Lower leg skin (tissue), 4 donors: ENCODE measurements at regions not wholly inside any gene's neighbourhood (a gene's known extent, or its start where the extent isn't known, plus 50 kb on each side); places are given as distances from the start of the nearest gene placed in this dataset.

Experiments
- DNase-seq, 2 donors: peaks; one replicate each; pipeline ENCODE4 v3.0.0-alpha.2; 2019; ENCODE audit warnings: low spot score in 2 of 2
- H3K4me3 ChIP-seq: fragments of 200-600 bp; sonication (generic); 2 replicates; pipeline ENCODE4 v1.5.1; 2017; ENCODE audit warnings: mild to moderate bottlenecking, low read depth; ENCODE audit not compliant: poor library complexity, severe bottlenecking
- POLR2A ChIP-seq, 2 donors: fragments of 450-650 bp; IDR thresholded peaks; one replicate each; pipeline ENCODE4 v1.6.1; 2016 to 2017; ENCODE audit warnings: antibody characterized with exemption in 2 of 2, mild to moderate bottlenecking in 1 of 2, moderate library complexity in 1 of 2
- WGBS, 2 donors: methylation state at CpG; one replicate each; pipeline ENCODE4 v1.1.5; 2018; 5-methylcytosine and 5-hydroxymethylcytosine counted together
- intact Hi-C: fragments of 100-400 bp; cut with DNase I; formaldehyde crosslinking; loops from one replicate; pipeline ENCODE4 v1.15.0; 2023; ENCODE audit warnings: low total_unique reads
- TF ChIP-seq, protein P1 (sequence below), 3 donors: fragments of 450-650 bp; IDR thresholded peaks; one replicate each; pipeline ENCODE4 v1.5.1; 2016; ENCODE audit warnings: antibody characterized with exemption in 3 of 3, mild to moderate bottlenecking in 3 of 3, moderate library complexity in 2 of 3

- intact Hi-C loops, result no loop called here
- no peak for TF ChIP-seq POLR2A (IDR thresholded peaks at IDR 0.05)
- TF ChIP-seq, protein P1, sequence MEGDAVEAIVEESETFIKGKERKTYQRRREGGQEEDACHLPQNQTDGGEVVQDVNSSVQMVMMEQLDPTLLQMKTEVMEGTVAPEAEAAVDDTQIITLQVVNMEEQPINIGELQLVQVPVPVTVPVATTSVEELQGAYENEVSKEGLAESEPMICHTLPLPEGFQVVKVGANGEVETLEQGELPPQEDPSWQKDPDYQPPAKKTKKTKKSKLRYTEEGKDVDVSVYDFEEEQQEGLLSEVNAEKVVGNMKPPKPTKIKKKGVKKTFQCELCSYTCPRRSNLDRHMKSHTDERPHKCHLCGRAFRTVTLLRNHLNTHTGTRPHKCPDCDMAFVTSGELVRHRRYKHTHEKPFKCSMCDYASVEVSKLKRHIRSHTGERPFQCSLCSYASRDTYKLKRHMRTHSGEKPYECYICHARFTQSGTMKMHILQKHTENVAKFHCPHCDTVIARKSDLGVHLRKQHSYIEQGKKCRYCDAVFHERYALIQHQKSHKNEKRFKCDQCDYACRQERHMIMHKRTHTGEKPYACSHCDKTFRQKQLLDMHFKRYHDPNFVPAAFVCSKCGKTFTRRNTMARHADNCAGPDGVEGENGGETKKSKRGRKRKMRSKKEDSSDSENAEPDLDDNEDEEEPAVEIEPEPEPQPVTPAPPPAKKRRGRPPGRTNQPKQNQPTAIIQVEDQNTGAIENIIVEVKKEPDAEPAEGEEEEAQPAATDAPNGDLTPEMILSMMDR (IDR thresholded peaks at IDR 0.05), result no peak
- DNase-seq, result no peak
- no peak overlapping the region for H3K4me3 ChIP-seq
- 34 to 45% methylated on average over 1 of the region's 1 CpG for WGBS, 2 donors
These were observed 84.2 kb upstream of the GRIN2B start for GRCh38 chr12:14065616-14066015.

DNA sequence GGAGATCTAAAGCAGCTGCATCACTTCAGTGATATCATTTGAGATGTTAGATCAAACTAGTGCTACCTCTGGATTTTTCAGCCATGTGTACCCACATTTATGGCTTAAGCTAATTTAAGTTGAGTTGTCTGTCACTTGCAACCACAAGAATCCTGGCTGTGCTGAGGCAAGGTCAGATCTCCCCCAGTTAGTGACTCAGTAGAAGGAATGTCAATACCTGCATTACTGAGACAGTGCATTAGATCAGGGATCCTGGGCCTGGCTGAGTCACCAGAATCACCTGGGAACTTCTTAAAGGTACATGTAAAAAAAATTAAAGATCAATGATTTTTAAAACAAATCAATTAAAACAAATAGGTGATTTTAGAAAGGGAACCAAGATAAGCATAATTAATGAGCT, 84.6 kb upstream of the GRIN2B start:
- intact Hi-C loops, result no loop called here
- no peak for TF ChIP-seq POLR2A (IDR thresholded peaks at IDR 0.05)
- TF ChIP-seq, protein P1 (IDR thresholded peaks at IDR 0.05), result no peak

GRCh38 chr12:14068961-14069360, 87.6 kb upstream of the GRIN2B start:
- intact Hi-C loops, result no loop called here
- 87 to 90% methylated on average over 2 of the region's 2 CpGs for WGBS, 2 donors
- no peak for DNase-seq

More for the DNA sequence above, 84.6 kb upstream of the GRIN2B start:
- DNase-seq, result no peak
- no peak overlapping the region for H3K4me3 ChIP-seq

GRCh38 chr12:14071833-14072232, 90.4 kb upstream of the GRIN2B start:
- TF ChIP-seq, protein P1 (IDR thresholded peaks at IDR 0.05), result no peak
- no peak for TF ChIP-seq POLR2A (IDR thresholded peaks at IDR 0.05)
- WGBS, 2 donors, result 61 to 64% methylated on average over 1 of the region's 1 CpG
- DNase-seq, result no peak

More at GRCh38 chr12:14068961-14069360, 87.6 kb upstream of the GRIN2B start:
- no peak overlapping the region for H3K4me3 ChIP-seq
- TF ChIP-seq POLR2A (IDR thresholded peaks at IDR 0.05), result no peak

DNA sequence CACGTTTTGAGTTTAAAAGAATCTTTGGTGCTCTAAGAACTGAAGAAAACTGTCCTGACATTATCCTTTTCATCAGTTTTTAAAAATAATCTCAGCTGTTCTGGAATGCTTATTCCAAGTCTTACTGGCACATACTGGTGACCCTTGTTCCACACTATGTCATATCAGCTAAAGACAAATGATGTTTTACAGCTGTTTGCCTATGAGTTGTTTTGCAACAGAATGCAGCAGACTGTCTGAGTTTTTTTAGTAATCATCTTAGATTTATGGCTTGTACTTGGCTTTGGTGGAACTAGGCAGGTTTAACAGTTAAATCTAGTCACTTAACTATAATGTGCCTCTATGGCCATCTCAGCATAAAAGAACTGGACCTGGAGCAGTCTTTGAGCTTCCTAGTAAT, 91.6 kb upstream of the GRIN2B start:
- H3K4me3 ChIP-seq, result no peak overlapping the region
- TF ChIP-seq POLR2A (IDR thresholded peaks at IDR 0.05), result no peak
- TF ChIP-seq, protein P1 (IDR thresholded peaks at IDR 0.05), result no peak
- WGBS, 2 donors, result 30 to 40% methylated on average over 1 of the region's 1 CpG
- intact Hi-C loops, result no loop called here
- no peak for DNase-seq

More at GRCh38 chr12:14071833-14072232, 90.4 kb upstream of the GRIN2B start:
- H3K4me3 ChIP-seq, result no peak overlapping the region
- intact Hi-C loops, result no loop called here

DNA sequence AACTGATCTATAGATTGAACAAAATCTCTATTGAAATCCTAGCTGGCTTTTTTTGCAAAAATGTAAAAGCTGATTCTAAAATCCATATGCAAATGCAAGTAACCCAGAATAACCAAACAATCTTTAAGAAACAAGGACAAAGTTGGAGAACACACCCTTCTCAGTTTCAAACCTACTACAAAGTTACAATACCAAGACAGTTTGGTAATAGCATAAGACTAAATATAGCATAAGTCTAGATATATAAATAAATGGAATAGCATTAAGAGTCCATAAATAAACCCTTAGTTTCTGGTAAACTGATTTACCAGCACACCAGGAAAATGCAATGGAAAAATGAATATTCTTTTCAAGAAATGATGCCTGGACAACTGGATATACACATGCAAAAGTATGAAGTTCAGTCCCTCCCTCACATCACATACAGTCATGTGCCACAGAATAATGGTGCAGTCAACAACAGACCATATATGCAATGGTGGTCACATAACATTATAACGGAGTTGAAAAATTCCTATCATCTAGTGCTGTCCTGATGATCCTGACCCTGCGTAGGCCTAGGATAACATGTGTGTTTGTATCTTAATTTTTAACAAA, 94.5 kb upstream of the GRIN2B start:
- TF ChIP-seq, protein P1 (IDR thresholded peaks at IDR 0.05), result no peak
- no peak for TF ChIP-seq POLR2A (IDR thresholded peaks at IDR 0.05)
- intact Hi-C loops, result no loop called here

More for the DNA sequence above, 94.5 kb upstream of the GRIN2B start:
- DNase-seq, result no peak
- 50 to 65% methylated on average over 2 of the region's 2 CpGs for WGBS, 2 donors
- no peak overlapping the region for H3K4me3 ChIP-seq
